ENCODE measurements at regions not wholly inside any gene's neighbourhood (a gene's known extent, or its start where the extent isn't known, plus 50 kb on each side); places are given as distances from the start of the nearest gene placed in this dataset.
"Not testable (repeated sequence)": the region's sequence is repeated elsewhere in the genome, so short reads cannot be mapped to it uniquely, and the experiment has no call there.

GRCh38 chr12:33061844-33062243, 165.3 kb upstream of the PKP2 start:
- Histone ChIP-seq H3K36me3 (no peaks in the 10 kb centered on the region), H3K9ac (no peak overlapping the region), H4K20me1 (no peaks in the 10 kb centered on the region), H3K4me1 (no peaks in the 10 kb centered on the region), H3K27ac (no peak overlapping the region), H3K4me2 (no peak overlapping the region), H3K4me3 (no peak overlapping the region), H3K27me3 (no peaks in the 10 kb centered on the region), H3K9me3 (replicated peaks in 1 of 11) (peaks cover 0 to 10% (median 7%) of the 10 kb centered on the region in 11 experiments; a peak in 11 of 22 replicates)
- TF ChIP-seq Cebpa-rat (IDR thresholded peaks at IDR 0.05): no peak

GRCh38 chr12:33054371-33054770, 157.8 kb upstream of the PKP2 start:
- Histone ChIP-seq H3K27ac (no peak overlapping the region), H3K4me1 (no peaks in the 10 kb centered on the region), H3K4me3 (no peak overlapping the region), H3K27me3 (no peaks in the 10 kb centered on the region), H3K9me3 (replicated peaks in 1 of 11) (no peaks in the 10 kb centered on the region; a peak in 1 of 22 replicates), H3K36me3 (no peaks in the 10 kb centered on the region), H3K4me2 (no peak overlapping the region; a peak in 1 of 22 replicates), H4K20me1 (no peaks in the 10 kb centered on the region), H3K9ac (no peak overlapping the region)
- TF ChIP-seq Cebpa-rat (IDR thresholded peaks at IDR 0.05): no peak

GRCh38 chr12:33052141-33053051, 155.8 kb upstream of the PKP2 start:
- Histone ChIP-seq H4K20me1 (no peaks in the 10 kb centered on the region), H3K4me3 (no peak overlapping the region), H3K36me3 (no peaks in the 10 kb centered on the region), H3K27me3 (no peaks in the 10 kb centered on the region), H3K27ac (no peak overlapping the region), H3K4me1 (no peaks in the 10 kb centered on the region), H3K9me3 (replicated peaks in 1 of 11) (no peaks in the 10 kb centered on the region; a peak in 2 of 22 replicates), H3K9ac (no peak overlapping the region), H3K4me2 (no peak overlapping the region)
- no peak for TF ChIP-seq Cebpa-rat (IDR thresholded peaks at IDR 0.05)

GRCh38 chr12:33047666-33048065, 151.1 kb upstream of the PKP2 start:
- Histone ChIP-seq H3K4me1 (no peaks in the 10 kb centered on the region), H3K36me3 (no peaks in the 10 kb centered on the region), H3K9ac (no peak overlapping the region), H4K20me1 (no peaks in the 10 kb centered on the region), H3K4me3 (no peak overlapping the region), H3K4me2 (no peak overlapping the region), H3K27me3 (no peaks in the 10 kb centered on the region), H3K27ac (no peak overlapping the region), H3K9me3 (replicated peaks in 1 of 11) (no peaks in the 10 kb centered on the region; a peak in 2 of 22 replicates)
- TF ChIP-seq Cebpa-rat (IDR thresholded peaks at IDR 0.05): no peak

- H3K27ac ChIP-seq: no peak overlapping the region
- no peaks in the 10 kb centered on the region for H3K36me3 ChIP-seq
- no peaks in the 10 kb centered on the region for H3K4me1 ChIP-seq
- H3K27me3 ChIP-seq: no peaks in the 10 kb centered on the region
- TF ChIP-seq Cebpa-rat (IDR thresholded peaks at IDR 0.05): no peak
- no peak overlapping the region for H3K4me3 ChIP-seq
- no peak overlapping the region for H3K9ac ChIP-seq
- H4K20me1 ChIP-seq: no peaks in the 10 kb centered on the region
- H3K9me3 ChIP-seq (replicated peaks in 1 of 11): peaks cover 0 to 15% (median 7%) of the 10 kb centered on the region in 11 experiments; a peak in 8 of 22 replicates
- H3K4me2 ChIP-seq: no peak overlapping the region
These were observed 147.9 kb upstream of the PKP2 start for GRCh38 chr12:33044447-33044846.

- no peaks in the 10 kb centered on the region for H4K20me1 ChIP-seq
- H3K4me2 ChIP-seq: no peak overlapping the region
- H3K4me3 ChIP-seq: no peak overlapping the region
- H3K9me3 ChIP-seq (replicated peaks in 1 of 11): peaks cover 0 to 16% (median 8%) of the 10 kb centered on the region in 11 experiments; a peak in 8 of 22 replicates
- no peaks in the 10 kb centered on the region for H3K27me3 ChIP-seq
- no peaks in the 10 kb centered on the region for H3K36me3 ChIP-seq
- H3K9ac ChIP-seq: no peak overlapping the region
- H3K27ac ChIP-seq: no peak overlapping the region
- no peaks in the 10 kb centered on the region for H3K4me1 ChIP-seq
- no peak for TF ChIP-seq Cebpa-rat (IDR thresholded peaks at IDR 0.05)
These were observed 145.0 kb upstream of the PKP2 start for GRCh38 chr12:33041562-33041961.

- not testable (repeated sequence) for H3K4me3 ChIP-seq, H3K36me3 ChIP-seq, H3K9ac ChIP-seq, H3K27me3 ChIP-seq, H3K4me2 ChIP-seq, H3K27ac ChIP-seq, H3K4me1 ChIP-seq, H4K20me1 ChIP-seq
- H3K9me3 ChIP-seq (replicated peaks in 1 of 11): peaks cover 19 to 33% (median 28%) of the 10 kb centered on the region in 11 experiments
These were observed 137.4 kb upstream of the PKP2 start for GRCh38 chr12:33033999-33034398.

GRCh38 chr12:33026791-33027190, 130.2 kb upstream of the PKP2 start:
- Histone ChIP-seq H3K4me3 (no peak overlapping the region), H4K20me1 (no peaks in the 10 kb centered on the region), H3K4me1 (no peaks in the 10 kb centered on the region), H3K9ac (no peak overlapping the region), H3K27me3 (no peaks in the 10 kb centered on the region), H3K36me3 (no peaks in the 10 kb centered on the region), H3K27ac (no peak overlapping the region), H3K4me2 (no peak overlapping the region), H3K9me3 (replicated peaks in 1 of 11) (peaks cover 5 to 22% (median 15%) of the 10 kb centered on the region in 11 experiments; a peak in 17 of 22 replicates)
- no peak for TF ChIP-seq Cebpa-rat (IDR thresholded peaks at IDR 0.05)

- not testable (repeated sequence) for H3K9ac ChIP-seq, H3K27me3 ChIP-seq, H3K27ac ChIP-seq, H3K4me1 ChIP-seq, H4K20me1 ChIP-seq, H3K36me3 ChIP-seq, H3K4me3 ChIP-seq, H3K4me2 ChIP-seq
- H3K9me3 ChIP-seq (replicated peaks in 1 of 11): peaks cover 25 to 47% (median 40%) of the 10 kb centered on the region in 11 experiments
These were observed 126.1 kb upstream of the PKP2 start for GRCh38 chr12:33022724-33023123.

- H3K4me2 ChIP-seq, H3K27me3 ChIP-seq, H3K36me3 ChIP-seq, H3K4me1 ChIP-seq, H4K20me1 ChIP-seq, H3K4me3 ChIP-seq, H3K27ac ChIP-seq, H3K9ac ChIP-seq: not testable (repeated sequence)
- peaks cover 45 to 63% (median 55%) of the 10 kb centered on the region in 11 experiments for H3K9me3 ChIP-seq (replicated peaks in 1 of 11)
These were observed 120.5 kb upstream of the PKP2 start for GRCh38 chr12:33017029-33017428.
